ENCODE measurements at regions not wholly inside any gene's neighbourhood (a gene's known extent, or its start where the extent isn't known, plus 50 kb on each side); places are given as distances from the start of the nearest gene placed in this dataset.

DNA sequence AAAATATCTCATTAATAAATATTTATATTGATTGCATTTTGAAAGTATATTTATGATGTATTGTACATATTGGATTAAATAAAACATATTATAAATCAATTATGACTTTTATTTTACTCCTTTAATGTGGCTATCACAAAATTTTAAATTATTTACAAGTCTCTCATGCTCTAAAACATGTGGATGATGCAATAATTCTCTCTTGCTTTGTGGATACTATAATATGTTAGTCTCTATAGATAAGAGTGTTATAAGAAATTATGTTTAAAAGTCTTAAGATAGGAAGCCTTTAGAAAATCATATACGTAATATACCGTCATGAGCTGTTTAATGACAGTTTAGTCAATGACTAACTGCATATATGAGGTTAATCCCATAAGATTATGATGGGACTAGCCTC is 547.4 kb upstream of the ALCAM start:
- TF ChIP-seq, protein P1, sequence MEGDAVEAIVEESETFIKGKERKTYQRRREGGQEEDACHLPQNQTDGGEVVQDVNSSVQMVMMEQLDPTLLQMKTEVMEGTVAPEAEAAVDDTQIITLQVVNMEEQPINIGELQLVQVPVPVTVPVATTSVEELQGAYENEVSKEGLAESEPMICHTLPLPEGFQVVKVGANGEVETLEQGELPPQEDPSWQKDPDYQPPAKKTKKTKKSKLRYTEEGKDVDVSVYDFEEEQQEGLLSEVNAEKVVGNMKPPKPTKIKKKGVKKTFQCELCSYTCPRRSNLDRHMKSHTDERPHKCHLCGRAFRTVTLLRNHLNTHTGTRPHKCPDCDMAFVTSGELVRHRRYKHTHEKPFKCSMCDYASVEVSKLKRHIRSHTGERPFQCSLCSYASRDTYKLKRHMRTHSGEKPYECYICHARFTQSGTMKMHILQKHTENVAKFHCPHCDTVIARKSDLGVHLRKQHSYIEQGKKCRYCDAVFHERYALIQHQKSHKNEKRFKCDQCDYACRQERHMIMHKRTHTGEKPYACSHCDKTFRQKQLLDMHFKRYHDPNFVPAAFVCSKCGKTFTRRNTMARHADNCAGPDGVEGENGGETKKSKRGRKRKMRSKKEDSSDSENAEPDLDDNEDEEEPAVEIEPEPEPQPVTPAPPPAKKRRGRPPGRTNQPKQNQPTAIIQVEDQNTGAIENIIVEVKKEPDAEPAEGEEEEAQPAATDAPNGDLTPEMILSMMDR (IDR thresholded peaks at IDR 0.05) = no peak
- no peak for TF ChIP-seq ZFX (IDR thresholded peaks at IDR 0.05; ENCODE audit: borderline replicate concordance)

Measured in 22Rv1 (cell line).